Gastroesophageal sphincter (tissue), 3 donors: ENCODE measurements at regions not wholly inside any gene's neighbourhood (a gene's known extent, or its start where the extent isn't known, plus 50 kb on each side); places are given as distances from the start of the nearest gene placed in this dataset.

Experiments
- CTCF ChIP-seq, 4 experiments: fragments of 200-600 bp in 2 of 4; fragments of 450-650 bp in 2 of 4; sonication (generic) in 1 of 4; IDR thresholded peaks; one replicate each; pipeline ENCODE4 v1.5.1; 2017 to 2019; ENCODE audit warnings: antibody characterized with exemption in 4 of 4, mild to moderate bottlenecking in 2 of 4, moderate library complexity in 2 of 4
- EP300 ChIP-seq: sonication (generic); formaldehyde crosslinking; IDR thresholded peaks from one replicate; pipeline ENCODE4 v1.6.1; 2017; ENCODE audit warnings: antibody characterized with exemption, mild to moderate bottlenecking
- POLR2A ChIP-seq, 2 donors: fragments of 450-650 bp; IDR thresholded peaks; one replicate each; pipeline ENCODE4 v1.6.1; 2017; ENCODE audit warnings: antibody characterized with exemption in 2 of 2, mild to moderate bottlenecking in 2 of 2, moderate library complexity in 1 of 2

GRCh38 chrX:23465985-23466384 lies 131.3 kb downstream of the PTCHD1 start:
- TF ChIP-seq CTCF (IDR thresholded peaks at IDR 0.05) (no peak), POLR2A (IDR thresholded peaks at IDR 0.05) (no peak), EP300 (no peak)
